GM19025 (cell line): ENCODE measurements at regions not wholly inside any gene's neighbourhood (a gene's known extent, or its start where the extent isn't known, plus 50 kb on each side); places are given as distances from the start of the nearest gene placed in this dataset.

Experiments used
- ATAC-seq: cut with Tn5 transposase; IDR thresholded peaks from one replicate; pipeline ENCODE4 v1.9.1; 2021; ENCODE audit warnings: mild to moderate bottlenecking, low read depth, moderate library complexity; ENCODE audit not compliant: unreplicated experiment

DNA sequence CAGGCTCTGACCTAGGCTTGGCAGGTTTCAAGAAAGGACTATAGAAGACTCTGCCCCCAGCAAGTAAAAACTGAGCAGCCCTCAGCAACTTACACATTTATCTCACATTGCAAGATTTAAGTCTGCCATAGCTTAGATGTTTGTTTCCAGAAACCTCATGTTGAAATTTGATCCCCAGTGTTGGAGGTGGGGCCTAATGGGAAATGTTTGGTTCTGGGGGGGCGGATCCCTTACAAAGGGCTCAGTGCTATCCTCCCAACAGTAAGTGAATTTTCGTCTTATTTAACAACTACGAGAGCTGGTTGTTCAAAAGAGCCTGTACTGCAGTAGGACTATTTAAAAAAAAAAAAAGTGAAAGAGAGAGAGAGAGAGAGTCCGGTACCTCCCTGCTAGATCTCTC lies 125.2 kb upstream of the PROK2 start:
- no peak for ATAC-seq

DNA sequence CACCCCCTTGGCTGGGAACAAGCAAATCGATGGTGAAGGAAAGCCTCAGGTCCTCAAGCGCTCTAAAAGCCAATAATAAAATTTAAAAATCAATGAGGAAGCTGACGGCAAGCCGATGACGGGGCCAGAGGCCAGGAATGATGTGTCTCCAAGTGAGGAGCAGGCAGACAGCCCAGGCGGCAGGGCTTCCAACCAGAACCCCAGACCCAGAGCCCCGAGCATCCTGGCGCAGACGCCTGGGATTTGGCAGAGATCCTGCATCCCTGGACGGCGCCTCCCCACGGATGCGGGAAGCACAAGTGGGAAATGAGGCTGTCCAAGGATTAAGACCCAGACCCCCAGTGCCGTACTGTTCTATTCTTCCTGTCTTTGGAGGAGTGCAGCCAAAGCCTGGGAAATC lies 123.0 kb upstream of the PROK2 start:
- ATAC-seq, result no peak

DNA sequence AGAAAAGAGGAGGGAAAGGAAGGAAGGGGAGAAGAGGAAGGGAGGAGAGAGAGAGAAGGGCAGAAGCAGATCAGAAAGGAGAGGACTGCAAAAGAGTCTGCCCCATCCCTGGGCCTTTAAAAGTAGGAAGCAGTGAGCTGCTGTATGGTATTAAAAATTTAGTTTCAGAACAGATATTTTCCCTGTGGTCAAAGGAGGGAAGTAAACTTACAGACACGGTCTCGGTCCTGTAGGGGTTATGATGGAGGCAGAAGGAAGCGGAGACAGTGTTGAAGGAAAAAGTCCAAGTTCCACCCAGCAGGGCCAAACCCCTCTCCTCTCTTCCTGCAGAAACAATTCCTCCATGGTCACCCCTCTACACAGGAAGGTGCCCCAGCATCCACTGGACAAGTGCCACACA lies 122.0 kb upstream of the PROK2 start:
- ATAC-seq, result no peak

DNA sequence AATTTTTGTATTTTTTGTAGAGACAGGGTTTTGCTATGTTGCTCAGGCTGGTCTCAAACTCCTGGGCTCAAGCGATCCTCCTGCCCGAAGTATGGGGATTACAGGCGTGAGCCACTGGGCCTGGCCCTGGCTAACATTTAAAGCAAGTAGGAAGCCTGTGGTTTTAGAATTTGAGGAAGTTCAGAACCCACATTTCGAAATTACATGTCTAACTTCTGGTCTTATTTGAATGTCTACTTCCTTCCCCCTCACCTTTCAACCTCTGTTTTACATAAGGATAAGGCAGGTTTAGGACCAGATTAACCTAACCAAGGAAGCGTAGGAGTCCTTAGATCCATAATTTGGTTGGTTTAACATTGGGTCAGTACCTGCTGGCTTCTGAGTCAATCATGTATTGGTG lies 120.5 kb upstream of the PROK2 start:
- ATAC-seq, result peak; percentile 88

DNA sequence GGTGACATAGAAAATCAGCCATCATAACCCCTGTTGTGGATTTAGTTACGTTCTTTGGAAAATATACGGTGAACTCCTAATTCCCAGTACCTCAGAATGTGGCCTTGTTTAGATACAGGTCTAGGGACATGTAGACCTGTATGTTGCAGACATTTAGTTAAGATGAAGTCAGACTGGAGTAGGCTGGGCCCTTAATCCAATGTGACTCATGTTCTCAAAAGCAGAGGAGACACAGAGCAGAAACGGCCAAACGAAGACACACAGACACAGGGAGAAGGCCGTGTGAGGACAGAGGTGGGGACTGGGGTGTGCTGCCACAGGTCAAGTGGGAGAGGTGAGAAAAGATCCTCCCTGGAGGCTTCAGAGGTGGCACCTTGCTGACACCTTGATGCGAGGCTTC lies 119.0 kb upstream of the PROK2 start:
- no peak for ATAC-seq

DNA sequence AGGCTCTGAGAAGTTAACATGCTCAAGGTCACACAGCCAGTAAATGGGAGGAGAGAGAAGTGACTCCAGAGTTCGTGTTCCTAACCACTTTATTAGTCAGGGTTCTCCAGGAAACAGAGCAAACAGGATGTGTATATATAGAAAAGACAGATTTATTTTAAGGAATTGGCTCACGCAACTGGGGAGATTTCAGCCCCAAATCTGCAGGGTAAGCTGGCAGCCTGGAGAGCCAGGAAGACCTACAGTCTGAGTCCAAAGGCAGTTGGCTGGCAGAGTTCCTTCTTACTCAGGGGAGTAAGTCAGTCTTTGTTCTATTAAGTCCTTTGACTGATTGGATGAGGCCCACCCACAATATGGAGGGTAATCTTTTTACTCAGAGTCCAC lies 118.2 kb upstream of the PROK2 start:
- ATAC-seq, result no peak

DNA sequence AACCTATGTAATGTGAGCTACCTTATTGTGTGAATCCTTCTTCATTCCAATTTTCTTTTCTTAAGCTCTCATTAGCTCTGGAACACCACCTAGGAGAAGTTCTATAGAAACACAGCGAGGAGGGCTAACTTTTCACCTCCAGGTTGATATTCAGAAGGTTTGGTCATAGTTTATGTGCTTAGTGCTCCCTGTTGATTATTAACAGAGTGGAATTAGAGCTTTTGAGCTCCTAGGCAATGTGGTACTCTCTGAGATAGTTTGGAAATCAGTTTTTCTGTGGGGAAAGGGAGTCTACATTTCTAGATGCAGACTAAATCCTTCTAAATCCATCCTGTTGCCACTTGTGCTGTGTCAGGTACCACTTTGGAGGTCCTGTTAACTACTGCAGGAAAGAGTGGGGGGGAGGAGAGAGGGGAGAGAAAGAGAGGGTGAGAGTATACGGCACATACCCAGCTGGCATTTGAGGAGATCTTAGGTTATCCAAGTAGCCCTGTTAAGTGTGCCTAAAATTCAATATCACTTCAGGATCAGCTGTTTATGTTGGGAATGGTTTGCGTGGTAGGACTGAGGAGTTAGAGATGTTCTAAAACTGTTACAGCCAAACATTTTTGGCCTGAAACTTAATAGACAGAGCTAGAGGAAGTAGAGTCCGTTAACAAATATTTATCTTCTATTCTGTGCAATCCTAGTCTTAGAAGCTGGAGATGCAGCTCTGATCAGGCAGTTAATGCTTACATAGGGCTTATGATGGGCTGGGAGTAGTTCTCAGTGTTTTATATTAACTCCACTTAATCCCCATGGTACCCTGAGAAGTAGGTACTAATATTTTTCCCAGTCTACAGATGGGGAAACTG lies 117.5 kb upstream of the PROK2 start:
- ATAC-seq, result no peak

DNA sequence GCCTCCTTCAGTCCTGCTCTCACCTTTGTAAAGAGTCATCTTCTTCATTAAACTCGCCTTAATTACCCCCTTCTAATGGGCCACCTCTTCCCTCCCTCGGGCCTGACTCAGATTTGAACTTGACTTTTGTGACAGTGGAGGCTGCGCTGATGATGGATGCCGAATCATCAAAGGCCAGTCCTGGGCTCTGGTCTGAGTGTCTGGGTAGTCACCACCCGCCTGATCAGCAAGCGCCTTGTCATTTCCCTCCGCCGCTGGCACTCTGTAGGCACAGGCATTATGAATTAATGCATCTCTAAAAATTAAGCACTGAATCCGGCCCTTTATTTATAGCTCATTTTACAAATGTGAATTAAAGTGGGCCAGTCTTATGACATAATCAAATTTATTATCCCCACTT lies 116.7 kb upstream of the PROK2 start:
- no peak for ATAC-seq

DNA sequence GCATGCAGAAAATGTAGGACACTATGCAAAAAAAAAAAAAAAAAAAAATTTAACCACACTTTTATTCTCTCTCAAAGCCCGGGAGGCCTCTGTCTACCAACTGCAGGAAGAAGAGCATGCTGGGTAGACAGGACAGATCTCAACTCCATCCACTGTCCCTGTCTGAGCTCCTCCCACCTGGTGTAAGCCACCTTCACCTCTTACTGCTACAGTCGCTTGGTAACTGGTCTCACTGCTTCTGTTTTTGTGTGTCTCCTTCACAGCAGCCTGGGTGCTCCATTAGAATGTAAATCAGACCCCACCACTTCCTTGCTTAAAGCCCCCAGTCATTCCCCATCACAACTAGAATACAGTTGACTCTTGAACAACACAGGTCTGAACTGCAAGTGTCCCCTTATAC lies 115.1 kb upstream of the PROK2 start:
- ATAC-seq, result no peak

DNA sequence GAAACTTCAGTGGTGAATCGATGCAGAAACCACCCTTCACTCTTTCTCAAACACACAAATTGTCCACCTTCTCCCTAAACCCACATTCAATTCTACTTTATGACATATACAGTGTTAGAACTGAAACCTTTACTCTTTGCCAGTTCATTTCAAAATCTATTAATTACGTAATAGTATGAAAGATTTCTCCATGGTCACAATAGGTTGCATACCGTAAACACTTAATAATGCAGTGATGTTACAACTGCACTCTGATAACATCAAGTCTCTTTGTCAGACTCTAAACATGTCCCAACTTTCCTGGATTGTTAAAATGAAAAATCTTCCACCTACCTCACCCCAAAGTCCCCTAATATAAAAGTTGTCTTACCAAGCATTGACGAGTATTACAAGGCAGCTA lies 111.8 kb upstream of the PROK2 start:
- no peak for ATAC-seq

DNA sequence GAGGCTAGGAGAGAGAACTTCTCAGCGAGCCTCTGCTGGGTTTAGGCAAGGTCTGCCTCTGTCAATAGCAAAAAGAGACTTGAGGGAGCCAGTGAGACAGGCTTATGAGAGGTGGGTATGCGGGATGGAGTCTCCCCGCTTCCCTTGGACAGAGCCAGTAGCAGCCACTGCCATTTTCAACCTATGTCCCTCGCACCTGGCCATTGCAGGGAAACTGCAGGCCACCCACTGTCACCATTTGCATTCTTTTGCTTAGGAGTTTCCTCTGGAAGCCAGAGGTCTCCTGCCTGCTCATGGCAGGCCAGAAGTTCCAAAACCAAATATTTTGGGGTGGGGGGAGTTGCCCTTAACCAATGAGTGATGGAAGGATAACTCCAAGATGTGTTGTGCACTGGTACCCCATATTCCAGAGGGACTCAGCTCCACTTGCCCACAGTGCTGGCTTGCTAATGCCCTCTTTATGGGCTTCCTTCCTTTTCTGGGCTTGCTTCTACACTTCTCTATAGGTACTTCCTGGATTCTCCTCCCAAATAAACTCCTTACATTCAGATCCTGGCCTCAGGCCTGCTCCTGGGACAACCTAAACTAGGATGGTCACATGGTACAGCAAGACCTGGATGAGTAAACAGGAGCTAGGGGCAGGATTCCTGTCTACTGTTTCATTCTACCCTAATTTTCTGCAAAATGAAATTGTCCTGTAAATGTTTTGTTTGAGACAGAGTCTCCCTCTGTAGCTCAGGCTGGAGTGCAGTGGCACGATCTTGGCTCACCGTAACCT lies 108.9 kb upstream of the PROK2 start:
- no peak for ATAC-seq

DNA sequence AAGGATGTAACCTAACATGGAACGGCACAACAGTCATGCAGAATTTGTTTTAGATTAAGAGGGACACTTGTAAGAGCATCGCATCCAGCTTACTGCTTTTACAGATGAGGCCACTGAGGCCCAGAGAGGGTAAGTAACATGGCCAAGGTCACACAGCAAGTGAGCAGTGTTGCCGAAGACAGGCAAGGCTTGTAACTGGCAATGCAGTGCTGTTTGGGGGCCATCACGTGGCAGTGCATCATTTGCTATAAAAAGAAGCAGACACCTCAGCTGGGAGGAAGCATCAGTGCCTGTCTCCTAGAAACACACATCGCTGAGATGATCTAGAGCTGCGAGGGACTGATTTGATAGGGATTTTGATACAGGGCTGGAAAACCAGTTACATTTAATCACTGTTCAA lies 108.2 kb upstream of the PROK2 start:
- no peak for ATAC-seq

DNA sequence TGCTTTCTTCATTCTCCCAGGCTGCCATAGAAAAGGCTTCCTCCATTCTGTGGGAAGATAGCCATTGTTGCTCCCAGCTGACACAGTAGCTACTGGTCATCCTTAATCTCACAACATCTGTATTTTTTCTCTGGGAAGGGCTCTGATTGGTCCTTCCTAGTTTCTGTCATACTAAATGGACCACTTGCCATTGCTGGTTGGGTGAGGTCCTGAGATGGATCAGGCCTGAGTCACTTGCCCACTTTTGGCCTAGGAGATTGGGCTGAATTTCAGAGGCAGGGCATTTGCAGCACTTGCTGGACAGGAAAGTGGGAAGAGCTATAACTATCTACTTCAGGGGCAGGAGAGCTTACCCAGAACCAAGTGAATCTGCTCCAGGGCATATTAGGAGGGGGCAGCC lies 106.5 kb upstream of the PROK2 start:
- no peak for ATAC-seq

DNA sequence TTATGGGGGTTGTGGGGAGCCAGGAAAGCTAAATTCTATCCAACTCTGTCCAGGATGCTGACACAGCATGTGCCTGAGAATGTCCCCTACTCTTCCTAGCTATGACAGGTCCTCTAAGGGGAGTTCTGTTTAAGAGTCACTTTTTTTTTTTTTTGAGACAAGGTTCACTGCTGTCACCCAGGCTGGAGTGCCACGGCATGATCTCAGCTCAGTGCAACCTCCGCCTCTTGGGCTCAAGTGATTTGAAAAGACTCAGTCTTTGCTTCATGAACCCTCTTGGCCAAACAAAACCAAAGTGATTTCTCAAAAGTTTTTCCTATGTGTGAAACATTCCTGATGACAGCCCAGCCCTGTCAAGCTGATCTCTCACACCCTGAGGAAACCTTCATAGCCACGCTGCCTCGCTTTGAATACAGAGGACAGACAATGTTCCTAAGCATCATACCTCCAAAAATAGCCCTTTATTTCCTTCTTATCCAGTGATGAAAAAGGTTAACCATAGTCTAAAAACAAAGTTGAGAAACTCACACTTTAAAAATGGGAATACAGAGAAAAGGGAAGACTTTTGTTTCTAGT lies 105.5 kb upstream of the PROK2 start:
- ATAC-seq, result no peak

DNA sequence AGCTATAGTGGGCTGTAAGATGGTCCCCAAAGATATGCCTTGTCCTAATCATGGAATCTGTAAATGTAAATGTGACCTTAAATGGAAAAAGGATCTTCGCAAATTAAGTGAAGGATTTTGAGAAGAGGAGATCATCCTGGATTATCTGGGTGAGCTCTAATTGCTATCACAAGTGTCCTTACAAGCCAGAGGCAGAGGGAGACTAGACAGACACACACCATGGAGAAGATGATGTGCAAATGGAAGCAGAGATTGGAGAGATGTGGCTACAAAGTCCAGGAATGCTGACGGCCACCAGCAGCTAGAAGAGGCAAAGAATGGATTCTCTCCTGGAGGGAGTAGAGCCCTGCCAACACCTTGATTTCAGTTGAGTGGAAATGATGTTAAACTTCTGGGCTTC lies 102.3 kb upstream of the PROK2 start:
- no peak for ATAC-seq

DNA sequence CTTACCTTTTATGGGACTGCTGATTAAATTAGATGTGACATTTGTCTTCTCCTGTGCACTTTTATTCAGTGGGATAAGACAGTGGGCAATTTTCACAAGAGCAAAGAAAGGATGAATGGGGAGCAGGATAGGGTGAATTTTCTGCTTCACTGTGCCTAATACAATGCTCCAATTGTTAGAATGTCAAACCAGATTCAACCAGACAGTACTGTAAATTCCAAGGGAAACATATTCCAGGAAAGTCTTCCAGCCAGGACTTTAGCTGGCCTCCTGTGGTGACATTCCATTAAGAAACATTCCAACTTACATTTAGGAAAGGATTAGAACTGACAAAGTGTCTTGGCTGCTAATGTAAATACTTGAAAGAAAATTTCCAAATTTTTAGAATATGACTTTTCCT lies 100.1 kb upstream of the PROK2 start:
- ATAC-seq, result no peak

DNA sequence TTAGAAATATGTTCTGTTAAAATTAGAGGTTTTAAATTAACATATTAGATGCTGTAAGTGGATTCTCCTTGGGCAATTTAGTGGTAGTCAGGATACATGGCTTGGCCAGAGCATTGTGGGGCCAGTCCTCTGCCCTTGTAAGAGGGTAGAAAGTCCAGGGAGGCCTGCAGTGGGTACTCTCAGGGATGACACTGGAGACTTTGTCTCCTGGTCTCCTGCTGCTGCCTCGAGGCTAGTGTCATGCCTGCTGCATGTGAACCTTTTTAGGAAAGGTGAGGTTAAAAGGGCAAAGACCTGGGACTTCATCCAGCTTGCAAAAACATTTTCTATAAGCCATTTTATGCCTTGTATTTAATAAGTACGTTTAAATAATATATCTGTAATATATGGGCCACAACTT lies 96.8 kb upstream of the PROK2 start:
- no peak for ATAC-seq

DNA sequence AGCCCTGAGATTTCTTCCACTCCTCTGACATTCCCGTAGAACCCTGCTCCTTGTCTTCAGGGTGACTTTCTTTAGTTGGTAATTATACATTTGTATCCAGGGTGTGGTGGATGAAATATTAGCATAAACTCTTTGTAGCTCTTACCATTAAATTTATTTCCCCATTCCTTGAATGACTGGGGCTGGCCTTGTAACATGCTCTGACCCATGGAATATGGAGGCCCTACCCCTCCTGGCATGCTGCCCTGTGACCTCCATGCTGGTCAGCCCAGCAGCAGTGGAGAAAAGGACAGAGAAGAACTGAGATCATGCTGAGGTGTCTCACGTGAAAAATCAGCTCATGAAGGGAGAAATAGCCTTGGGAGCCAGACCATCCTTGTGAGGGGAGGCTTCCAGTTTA lies 96.1 kb upstream of the PROK2 start:
- no peak for ATAC-seq

DNA sequence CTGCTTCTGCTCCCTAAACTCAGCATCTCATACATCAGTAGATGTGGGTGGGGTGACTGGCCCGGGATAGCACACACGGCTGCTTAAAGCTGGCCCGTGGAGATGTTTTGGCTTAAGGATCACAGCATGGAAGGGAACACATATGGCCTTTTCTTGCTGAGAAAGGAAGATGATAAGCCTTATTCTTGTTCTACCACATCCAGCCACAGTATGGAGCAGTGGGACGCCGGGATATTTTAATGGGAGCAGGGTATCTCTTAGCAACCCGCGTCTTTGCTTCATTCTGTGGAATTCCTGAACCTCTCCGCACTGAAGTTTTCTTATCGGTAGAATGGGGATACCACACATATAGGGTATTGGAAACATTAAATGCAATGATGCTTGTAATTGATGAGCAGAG lies 94.1 kb upstream of the PROK2 start:
- no peak for ATAC-seq

DNA sequence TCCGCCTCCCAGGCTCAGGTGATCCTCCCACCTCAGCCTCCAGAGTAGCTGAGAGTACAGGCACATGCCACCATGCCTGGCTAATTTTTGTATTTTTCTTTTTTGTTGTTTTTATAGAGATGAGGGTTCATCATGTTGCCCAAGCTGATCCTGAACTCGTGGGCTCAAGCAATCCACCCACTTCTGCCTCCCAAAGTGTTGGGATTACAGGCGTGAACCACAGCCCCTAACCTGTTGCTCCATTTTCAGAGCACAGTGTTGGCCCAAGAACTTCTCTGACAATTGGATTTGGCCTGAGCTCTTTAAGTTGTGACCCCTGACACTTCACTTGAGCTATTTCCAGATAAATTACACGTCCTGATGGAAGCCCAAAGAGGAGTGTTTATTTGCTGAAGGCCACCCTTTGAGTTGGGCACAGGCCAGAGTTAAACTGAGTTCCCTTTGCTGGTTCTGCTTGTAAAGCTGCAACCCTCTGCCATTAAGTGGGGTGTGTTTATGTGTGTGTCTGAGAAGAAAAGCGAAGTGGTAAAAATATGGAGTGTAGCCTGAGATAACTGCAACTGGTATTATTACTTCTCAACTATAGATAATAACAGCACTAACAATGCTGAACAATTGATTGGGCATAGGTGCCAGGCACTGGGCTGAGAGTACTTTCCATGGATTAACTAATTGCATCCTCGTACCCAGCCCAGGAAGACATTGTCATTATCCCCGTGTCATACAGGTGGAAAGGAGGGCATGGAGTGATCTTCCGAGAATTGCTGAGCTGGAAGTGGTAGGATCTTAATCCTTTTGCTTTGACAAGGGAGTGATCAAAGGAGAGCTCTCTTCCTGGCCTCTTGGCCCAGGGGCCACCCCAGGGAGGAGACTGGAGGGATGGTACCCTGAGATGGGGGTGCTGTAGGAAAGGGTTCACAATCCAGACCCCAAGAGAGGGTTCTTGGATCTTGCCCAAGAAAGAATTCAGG lies 91.5 kb upstream of the PROK2 start:
- ATAC-seq, result no peak
